HG03066 (cell line): ENCODE measurements at regions not wholly inside any gene's neighbourhood (a gene's known extent, or its start where the extent isn't known, plus 50 kb on each side); places are given as distances from the start of the nearest gene placed in this dataset.

Experiments used
- ATAC-seq: cut with Tn5 transposase; IDR thresholded peaks from one replicate; pipeline ENCODE4 v1.9.1; 2021; ENCODE audit warnings: low read depth; ENCODE audit not compliant: unreplicated experiment

DNA sequence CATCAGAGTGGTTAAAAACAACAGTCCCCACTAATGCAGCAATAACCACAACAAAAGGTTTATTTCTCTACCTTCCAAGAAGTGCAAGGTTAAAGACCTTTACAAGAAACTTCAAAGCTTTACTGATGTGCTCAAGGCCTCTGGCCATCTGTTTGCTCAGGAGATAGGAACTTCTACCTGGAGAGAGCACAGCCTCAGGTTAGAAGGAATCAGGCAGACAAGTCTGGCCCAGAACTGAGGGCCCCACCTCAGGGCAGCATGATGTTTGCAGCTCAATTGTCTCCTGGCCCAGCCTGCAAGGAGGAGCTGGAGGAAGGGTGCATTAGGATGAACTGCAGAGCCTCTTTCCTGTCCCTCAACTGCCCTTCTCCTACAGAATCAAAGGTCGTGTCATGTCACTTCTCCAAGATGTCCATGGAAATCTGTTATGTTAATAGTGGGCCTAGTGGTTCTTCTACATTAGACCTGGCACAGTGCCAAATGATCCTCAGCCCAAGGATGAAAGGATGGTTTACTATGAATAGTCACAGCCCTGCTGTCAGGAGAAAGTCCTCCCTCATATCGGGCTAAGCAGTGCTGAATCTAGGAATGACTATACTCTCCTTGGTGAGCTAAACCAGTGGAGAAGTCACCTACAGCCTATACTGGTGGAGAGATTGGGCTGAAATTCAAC, 98.9 kb upstream of the NTRK2 start:
- no peak for ATAC-seq

DNA sequence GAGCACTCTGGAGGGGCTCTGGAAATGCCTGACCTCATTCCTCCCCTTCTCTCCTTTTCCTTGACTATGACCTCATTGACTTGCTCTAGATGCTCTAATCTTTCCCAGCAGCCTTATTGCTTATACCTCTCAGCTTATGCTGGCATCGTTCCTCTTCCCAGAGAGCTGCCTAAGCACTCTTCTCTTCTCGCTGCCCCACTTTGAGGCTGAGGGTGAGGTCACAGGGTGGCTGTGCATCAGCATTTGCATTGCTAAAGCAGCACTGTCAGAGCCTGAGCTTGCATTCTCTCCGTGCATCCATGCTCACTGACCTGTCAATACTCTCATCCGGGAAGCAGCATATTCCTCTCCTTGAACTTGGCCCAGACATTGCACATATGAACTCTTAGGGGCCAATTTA, 96.4 kb upstream of the NTRK2 start:
- ATAC-seq = no peak

GRCh38 chr9:84575705-84576104, 93.8 kb upstream of the NTRK2 start:
- ATAC-seq = no peak

DNA sequence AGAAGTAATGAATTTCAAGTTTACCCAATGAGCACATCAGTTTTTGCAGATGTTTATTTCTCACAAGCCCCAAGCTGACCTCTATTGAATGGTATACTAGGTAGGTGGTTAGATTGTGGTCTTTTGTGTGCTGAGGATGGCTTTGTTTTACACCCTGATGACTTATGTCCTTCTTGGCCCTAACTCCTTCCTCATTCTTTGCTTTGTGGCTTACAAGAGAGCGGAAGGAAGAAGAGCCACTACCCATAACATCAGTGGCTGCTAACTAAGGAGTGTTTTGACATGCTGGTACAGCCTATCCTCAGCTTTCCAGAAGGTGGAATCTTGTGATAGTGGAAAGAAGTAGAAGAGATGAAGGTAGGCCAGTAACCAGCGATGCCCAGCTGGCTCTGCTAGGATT, 85.7 kb upstream of the NTRK2 start:
- ATAC-seq = no peak

GRCh38 chr9:84586662-84587061, 82.9 kb upstream of the NTRK2 start:
- ATAC-seq = no peak

- no peak for ATAC-seq
These were observed 82.4 kb upstream of the NTRK2 start for GRCh38 chr9:84587153-84587552.

DNA sequence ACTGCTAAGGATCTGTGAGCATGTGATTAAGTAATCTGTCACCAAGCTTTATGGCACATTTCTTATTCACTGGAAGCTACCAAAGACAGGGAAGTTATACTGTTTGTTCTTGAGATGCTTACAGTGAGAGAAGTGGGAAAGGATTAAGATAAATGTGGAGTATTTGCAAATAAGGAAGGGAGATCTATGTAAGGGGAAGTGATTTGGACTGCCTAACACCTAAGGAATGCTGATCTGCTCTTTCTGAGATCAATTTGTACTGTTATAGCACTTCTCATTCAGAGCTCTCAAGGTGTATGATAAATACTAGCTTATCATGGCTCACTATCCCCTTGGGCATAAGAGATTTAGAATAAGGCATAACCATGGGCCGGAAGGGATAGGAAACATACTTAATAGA, 80.0 kb upstream of the NTRK2 start:
- ATAC-seq = no peak

- ATAC-seq = no peak
These were observed 78.8 kb upstream of the NTRK2 start for GRCh38 chr9:84590706-84591105.

DNA sequence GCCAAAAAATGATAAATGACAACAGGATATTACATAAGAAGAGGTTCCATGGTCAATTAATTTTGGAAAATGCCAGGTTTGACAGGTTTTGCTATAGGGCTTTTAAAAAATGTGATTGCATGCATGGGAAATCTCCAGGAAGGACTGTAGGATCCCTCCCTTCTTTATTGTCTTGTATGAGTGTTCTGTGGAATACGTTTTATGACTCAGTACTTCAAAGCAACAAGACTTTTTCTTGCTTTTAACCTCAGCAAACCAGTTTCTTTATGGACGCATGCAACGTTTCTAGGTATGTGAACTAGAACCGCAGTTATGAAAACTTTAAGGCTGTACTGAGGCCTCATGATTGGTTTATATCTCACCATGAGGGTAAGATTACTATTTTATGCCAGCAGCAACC, 76.6 kb upstream of the NTRK2 start:
- no peak for ATAC-seq

GRCh38 chr9:84593352-84593751, 76.2 kb upstream of the NTRK2 start:
- ATAC-seq = no peak

DNA sequence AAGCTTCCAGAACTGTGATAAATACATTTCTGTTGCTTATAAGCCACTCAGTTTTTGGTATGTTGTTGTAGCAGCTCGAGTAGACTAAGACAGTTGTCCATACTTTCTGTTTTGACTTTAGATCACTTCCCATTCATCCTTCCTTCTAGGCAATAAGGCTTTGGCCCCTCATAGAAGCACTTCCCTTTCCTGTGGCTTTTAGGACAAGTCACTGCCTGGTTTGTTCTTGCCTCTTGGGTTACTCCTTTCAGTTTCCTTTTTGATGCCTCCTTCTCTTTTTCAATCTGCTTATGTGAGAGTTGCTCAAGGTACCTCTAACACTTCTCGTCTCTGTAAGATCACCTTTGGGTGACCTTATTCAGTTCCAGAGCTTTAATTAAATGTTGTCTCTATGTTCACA, 72.4 kb upstream of the NTRK2 start:
- peak; percentile 97 for ATAC-seq

- no peak for ATAC-seq
These were observed 70.5 kb upstream of the NTRK2 start for GRCh38 chr9:84598921-84599636.

GRCh38 chr9:84600739-84601138, 68.8 kb upstream of the NTRK2 start:
- ATAC-seq = no peak

DNA sequence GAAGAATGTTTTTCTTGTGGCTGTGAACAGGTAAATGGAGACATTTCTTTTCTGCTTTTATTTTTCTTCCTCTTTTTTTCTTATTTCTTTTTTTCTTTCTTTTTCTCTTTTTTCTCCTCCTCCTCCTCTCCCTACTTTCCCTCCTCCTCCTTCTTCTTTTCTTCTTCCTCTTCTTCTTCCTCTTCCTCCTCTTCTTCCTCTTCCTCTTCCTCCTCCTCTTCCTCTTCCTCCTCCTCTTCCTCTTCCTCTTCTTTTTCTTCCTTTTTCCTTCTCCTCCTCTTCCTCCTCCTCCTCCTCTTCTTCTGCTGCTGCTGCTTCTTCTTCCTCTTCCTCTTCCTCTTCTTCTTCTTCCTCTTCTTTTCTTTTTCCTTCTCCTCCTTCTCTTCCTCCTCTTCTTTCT, 65.3 kb upstream of the NTRK2 start:
- ATAC-seq = no peak

- ATAC-seq = no peak
These were observed 59.8 kb upstream of the NTRK2 start for GRCh38 chr9:84609779-84610178.

- no peak for ATAC-seq
These were observed 56.1 kb upstream of the NTRK2 start for GRCh38 chr9:84613431-84613830.

DNA sequence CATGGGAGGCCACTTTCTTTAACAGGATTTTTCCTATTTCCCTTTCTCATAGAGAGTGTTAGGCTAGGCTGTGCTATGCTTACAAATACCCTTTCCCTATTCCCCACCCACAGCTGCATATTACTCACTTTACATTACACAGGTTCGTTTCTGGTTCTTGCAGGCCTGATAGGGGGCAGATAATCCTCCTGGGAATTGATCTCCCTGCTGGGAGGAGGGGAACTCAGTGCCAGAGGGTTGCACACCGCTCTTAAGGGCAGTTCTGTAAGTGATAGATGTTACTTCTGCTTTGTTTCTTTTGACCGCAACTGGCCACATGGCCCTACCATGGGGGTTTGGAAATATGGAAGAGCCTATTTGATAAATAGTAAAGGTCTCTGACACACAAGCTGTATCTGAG, 54.0 kb upstream of the NTRK2 start:
- no peak for ATAC-seq

GRCh38 chr9:84617411-84618029, 52.0 kb upstream of the NTRK2 start:
- ATAC-seq = no peak
